ENCODE measurements at regions not wholly inside any gene's neighbourhood (a gene's known extent, or its start where the extent isn't known, plus 50 kb on each side); places are given as distances from the start of the nearest gene placed in this dataset.
A peak's percentile ranks its signal among the peaks of the same experiment; 100 is the strongest.
"Not testable (repeated sequence)": the region's sequence is repeated elsewhere in the genome, so short reads cannot be mapped to it uniquely, and the experiment has no call there.

DNA sequence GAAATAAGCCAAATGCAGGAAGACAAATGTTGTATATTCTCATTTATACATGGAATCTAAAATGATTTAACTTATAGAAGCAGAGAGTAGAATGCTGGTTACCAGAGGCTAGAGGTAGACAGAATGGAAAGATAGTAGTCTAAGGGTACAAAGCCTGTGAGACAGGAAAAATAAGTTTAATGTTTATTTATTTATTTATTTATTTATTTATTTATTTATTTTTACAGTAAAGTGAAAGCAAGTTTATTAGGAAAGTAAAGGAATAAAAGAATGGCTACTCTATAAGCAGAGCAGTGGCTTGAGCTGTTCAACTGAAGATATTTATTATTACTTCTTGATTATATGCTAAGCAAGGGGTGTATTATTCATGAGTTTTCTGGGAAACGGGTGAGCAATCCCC lies 203.2 kb downstream of the LAS1L start:
- no peak for DNase-seq

DNA sequence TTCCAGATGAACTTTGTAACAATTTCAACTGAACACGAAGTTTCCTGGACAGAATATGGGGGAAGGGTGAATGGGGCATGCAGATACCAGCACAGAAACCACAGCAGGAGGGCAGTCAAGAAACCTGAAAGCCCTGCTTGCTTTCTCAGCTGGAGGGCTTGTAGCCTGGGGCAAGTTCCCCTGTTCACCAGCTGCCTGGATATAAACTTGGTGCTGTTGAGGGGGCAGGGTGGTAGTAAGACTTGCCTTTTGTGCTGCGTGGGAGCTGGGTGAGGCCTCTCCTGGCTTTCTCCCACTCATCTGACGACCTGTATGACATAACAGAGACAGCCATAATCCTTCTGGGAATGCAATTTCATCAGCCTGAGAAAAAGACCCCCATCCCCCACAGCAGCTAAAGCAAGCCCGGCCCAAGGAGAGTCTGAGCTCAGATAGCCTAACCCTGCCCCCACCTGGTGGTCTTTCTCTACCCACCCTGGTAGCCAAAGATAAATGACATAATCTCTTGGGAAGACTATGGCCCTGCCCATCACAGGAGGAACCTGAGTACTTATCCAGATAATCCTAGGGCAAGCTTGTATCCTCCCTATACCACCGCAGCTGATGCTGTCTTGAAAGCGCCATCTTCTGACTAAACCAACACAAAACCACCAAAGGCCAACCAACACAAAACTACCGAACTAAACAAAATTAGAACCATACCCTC lies 234.3 kb downstream of the LAS1L start:
- DNase-seq = no peak

DNA sequence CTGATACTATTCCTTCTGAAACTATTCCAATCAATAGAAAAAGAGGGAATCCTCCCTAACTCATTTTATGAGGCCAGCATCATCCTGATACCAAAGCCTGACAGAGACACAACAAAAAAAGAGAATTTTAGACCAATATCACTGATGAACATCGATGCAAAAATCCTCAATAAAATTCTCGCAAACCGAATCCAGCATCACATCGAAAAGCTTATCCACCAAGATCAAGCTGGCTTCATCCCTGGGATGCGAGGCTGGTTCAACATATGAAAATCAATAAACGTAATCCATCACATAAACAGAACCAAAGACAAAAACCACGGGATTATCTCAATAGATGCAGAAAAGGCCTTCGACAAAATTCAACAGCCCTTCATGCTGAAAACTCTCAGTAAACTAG lies 251.7 kb downstream of the LAS1L start:
- not testable (repeated sequence) for DNase-seq

DNA sequence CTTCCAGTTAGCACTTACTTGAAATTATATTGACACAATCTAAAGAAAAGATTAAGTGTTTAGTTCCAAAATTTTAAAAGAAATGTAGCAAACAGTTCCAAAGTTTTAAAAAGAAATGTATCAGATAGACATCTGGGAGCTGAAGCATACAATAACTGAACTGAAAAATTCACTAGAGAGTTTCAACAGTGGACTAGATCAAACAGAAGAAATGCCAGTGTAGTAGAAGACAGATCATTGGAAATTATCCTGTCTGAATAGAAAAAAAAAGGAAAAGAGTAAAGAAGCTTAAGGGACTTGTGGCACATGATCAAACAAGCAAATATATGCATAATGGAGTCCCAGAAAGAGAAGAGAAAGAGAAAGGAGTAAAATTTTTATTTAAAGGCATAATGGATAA lies 261.4 kb downstream of the LAS1L start:
- DNase-seq = no peak

DNA sequence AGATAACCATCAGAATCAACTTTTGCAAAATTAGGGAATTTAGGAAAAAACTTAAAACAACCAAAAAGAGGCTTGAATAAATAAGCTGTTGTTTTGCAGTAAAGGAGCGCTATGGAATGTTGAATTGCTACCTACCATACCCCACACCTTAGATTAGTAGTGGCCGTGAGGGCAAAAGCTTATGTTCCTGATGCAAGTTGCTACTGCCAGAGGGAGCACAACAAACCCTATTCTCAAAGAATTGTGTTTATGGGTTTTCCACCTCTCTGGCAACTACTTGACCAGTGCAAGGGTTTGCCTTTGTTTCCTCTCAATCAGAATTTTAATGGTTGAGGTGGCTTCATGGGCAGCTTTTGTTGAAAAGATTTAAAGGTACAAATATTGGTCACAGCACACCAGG lies 268.1 kb downstream of the LAS1L start:
- no peak for DNase-seq

DNA sequence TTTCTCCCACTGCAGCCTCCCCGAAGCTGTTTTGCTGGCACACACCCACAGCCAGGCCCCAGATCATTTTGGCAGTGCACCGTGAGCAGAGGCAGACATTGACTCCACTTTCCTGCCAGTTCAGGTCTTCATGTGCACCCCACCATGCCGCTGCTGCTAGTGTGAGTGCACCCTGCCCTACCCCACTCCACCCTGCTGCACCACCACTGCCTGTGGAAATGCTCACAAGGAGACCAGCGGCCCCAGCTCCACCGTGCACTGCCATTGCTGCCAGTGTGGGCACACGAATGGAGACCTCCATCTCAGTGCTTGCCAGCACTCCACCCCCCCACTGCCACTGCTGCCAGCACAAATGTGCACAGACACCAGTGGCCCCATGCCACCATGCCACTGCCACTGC lies 277.6 kb upstream of the ZC4H2 start:
- no peak for DNase-seq

DNA sequence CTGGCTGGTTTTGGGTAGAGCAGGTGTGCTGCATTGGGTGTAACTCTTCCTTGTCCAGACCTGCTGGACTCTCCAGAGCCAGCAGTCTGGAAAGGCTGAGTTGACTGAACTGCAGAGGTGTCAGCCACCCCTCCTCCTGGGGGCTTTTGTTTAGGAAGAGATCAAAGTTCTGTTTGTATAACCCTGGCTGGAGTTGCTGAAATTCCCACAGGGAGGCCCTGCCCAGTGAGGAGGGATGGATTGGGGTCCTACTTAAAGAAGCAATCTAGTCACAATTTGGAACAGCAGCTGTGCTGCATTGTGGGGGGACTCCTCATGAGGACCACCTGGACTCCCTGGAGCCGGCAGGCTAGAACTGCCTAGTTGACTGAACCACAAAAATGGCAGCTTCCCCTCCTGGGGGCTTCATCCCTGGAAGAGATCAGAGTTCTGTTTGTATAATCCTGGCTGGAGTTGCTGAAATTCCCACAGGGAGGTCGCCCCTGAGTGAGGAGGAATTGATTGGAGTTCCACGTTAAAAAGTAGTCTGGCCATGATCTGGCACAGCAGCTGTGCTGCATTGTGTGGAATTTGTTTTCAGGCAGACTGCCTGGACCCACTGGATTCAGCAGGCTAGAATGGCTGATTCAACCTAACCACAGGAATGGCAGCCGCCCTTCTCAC lies 264.9 kb upstream of the ZC4H2 start:
- no peak for DNase-seq

DNA sequence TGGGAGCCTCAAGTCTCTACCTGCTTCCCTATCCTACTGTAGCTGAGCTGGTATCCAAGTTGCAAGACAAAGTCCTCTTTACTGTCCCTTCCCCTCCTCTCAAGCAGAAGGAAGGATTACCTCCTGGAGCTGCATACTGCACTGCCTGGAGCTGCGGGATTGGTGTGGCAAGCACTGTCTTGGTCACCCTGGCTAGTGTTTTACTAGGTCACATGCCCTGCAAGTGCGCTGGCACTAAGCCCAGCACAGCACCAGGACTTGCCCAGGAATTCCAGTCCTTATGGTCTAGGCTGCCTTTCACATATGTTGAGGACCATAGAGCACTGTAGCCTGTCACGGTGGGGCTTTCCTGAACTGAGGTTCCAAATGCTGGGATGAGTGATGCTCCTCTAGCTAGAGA lies 227.3 kb upstream of the ZC4H2 start:
- DNase-seq = no peak

DNA sequence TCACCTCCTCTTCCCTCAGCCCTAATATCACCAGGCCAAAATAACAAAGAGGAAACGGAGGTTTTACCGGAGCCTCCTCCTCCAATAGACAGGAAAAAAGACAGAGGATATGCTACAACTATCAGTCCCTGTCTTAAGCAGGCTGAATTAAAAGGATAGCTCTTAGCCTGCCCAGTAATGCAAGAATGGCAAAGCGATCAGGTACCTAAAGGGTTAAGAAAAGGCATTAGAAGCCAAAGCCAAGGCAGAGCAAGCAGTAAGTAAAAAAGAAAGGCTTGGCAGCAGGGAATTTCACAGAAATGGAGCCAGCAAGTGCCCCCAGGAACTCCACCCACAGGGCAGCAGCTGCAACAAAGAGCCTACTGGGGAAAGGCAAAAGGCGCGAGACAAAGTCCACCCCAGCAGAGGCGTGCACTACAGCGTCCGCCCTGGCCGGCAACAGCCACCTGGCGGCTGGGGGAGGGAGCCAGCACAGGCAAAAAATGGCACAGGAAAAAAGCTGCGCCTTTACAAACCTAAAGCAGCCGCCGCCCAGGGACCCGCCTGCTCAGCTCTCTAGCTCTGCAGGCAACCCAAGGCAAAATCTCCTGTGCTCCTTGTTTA lies 220.6 kb upstream of the ZC4H2 start:
- DNase-seq = no peak

DNA sequence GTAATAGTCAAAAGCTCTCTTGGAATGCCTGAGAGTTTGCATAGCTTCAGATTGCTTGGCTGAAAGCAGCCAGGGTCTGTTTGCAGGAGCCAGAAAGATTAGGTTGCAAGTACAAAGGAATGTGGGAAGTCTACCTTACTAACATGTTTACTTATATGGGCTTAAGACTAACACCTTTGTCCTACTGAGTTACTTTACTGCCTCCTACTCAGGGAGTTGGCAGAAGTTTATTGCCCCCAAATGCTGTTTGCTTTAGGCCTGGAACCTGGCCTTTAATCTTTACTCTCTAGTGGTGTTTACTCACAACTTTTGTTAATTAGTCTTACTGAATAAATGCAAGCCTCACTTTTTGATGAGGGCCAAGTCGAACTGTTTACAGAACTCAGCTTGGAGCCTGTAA lies 219.4 kb upstream of the ZC4H2 start:
- no peak for DNase-seq

DNA sequence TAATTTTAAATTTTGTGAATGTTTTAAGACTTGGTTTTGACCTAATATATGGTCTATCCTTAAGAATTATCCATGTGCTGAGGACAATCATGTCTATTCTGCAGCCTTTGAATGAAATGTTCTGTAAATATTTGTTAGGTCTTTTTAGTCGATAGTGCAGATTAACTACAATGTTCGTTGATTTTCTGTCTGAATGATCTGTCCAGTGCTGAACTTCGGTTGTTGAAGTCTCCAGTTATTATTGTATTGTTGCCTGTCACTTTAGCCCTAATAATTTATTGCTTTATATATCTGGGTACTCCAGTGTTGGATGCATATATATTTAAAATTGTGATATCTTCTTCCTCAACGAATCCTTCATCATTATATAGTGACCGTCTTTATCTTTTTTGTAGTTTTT lies 218.3 kb upstream of the ZC4H2 start:
- no peak for DNase-seq

DNA sequence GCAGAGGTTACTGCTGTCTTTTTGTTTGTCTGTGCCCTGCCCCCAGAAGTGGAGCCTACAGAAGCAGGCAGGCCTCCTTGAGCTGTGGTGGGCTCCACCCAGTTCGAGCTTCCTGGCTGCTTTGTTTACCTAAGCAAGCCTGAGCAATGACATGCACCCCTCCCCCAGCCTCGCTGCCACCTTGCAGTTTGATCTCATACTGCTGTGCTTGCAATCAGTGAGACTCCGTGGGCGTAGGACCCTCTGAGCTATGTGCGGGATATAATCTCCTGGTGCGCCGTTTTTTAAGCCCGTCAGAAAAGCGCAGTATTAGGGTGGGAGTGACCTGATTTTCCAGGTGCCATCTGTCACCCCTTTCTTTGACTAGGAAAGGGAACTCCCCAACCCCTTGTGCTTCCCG lies 187.1 kb upstream of the ZC4H2 start:
- not testable (repeated sequence) for DNase-seq

DNA sequence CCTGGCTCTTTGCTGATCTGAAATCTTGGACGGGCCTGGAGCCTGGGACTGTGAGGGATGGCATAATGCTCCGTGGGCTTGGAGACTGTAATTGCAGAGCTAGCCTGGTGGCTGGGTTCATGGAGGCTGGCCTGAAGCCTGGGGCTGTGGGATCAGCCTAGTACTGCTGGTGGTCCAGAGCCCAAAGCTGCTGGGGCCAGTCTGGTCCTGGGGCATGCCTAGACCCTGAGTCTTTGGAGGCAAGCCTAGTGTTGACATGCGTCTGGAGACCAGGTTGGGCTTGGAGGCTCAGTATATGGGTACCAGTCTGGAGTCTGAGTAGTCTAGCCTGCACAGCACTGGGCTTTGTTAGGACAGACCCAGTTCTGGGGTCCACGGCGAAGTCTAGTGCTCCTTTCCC lies 172.0 kb upstream of the ZC4H2 start:
- DNase-seq = no peak

DNA sequence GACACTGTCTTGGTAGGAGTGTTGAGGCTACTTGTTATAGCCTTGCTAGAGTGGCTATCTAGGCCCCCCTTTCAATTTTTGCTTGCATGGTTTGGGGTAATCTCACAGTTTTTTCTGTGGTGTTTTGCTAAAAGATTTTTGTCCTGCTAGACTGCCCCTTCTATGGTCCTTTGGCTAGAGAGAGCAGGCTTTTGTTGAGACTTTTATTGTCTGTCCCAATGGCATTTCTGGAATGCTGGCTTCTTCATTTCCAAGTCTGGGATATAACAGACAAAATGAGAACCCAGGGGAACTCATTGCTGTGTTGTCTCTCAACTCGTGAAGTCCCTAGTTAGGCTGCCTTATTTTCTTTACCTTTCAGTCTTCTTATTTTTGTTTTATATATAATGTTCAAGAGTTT lies 160.2 kb upstream of the ZC4H2 start:
- no peak for DNase-seq

DNA sequence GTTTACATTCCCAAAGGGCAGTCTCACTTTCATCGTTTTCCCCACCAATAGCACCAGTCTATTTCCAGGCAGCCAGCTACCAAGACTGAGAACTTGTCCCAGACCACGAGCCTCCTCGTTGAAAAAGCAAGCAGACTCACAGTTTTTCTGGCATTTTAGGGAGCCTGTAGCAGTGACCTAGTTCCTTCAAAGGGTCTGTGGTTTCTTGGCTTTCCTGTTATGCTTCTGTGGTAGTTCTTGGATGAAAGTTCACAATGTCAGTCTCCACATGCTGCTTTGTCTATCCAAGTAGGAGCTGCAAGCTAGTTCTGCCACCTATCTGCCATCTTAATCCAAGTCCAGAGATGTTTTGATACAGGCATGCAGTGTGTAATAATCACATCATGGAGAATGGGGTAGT lies 151.6 kb upstream of the ZC4H2 start:
- DNase-seq = no peak

DNA sequence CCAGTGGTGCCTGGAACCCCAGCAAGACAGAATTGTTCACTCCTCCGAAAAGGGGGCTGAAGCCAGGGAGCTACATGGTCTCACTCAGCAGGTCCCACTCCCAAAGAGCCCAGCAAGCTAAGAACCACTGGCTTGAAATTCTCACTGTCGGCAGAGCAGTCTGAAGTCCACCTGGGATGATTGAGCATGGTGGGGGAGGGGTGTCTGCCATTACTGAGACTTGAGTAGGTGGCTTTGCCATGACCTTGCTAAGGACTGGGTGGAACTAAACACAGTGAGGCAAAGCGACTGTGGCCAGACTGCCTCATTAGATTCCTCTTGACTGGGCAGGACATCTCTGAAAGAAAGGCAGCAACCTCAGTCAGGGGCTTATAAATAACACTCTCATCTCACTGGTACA lies 122.6 kb upstream of the ZC4H2 start:
- no peak for DNase-seq

DNA sequence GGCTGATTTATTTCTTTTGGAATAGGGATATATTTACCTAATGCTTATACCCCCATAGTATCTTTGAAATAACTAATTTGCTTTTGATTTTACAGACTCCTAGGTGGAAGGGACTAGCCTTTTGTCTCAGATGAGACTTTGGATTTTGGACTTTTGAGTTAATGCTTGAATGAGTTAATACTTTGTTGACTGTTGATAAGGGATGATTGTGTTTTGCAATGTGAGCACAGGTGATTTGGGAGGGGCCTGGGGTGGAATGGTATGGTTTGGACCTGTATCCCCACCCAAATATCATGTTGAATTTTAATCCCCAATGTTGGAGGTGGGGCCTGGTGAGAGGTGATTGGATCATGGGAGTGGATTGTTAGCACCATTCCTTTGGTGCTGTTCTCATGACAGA lies 117.4 kb upstream of the ZC4H2 start:
- DNase-seq = no peak

DNA sequence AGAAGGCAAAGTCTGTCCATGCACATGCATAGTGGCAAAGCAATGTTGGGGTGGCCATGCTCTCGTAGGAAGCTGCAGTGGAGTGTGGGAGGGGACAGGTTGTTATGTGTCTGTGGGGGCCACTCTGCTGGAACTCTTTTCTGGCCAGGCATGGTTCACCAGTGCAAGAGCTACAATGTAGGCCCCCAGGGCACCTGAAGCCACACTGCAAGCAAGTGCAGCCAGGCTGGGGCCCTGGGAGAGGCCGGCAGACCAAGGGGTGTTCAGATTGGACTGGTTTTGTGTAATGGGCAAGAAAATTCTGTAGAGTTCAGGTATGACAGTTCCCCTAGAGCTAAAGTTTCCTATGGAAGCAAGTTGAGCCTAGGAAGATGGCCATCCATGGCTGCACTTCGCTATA lies 97.0 kb upstream of the ZC4H2 start:
- no peak for DNase-seq

DNA sequence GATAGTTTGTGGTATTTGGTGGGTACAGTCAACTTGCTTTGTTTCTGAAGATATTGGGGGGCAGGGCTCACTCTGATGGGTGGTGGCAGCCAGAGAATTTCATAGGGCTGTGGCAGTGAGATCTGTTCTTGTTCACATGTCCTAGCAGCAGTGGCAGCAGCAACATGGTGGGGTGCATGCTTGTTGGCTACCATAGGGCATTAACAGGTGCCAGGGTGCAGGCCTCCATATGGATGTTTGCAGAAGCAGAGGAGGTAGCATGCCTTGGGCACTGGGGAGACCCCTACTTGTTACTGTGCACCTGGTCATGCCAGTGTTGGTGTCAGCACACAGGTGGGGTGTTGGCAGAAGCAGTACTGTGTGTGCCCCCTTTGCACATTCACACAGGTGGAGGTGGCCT lies 96.3 kb upstream of the ZC4H2 start:
- DNase-seq = no peak

DNA sequence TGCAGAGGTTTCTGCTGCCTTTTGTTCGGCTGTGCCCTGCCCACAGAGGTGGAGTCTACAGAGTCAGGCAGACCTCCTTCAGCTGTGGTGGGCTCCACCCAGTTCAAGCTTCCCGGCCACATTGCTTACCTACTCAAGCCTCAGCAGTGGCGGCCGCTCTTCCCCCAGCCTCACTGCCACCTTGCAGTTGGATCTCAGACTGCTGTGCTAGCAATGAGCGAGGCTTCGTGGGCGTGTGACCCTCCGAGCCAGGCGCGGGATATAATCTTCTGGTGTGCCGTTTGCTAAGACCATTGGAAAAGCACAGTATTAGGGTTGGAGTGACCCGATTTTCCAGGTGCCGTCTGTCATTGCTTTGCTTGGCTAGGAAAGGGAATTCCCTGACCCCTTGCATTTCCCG lies 82.4 kb upstream of the ZC4H2 start:
- DNase-seq = not testable (repeated sequence)

DNA sequence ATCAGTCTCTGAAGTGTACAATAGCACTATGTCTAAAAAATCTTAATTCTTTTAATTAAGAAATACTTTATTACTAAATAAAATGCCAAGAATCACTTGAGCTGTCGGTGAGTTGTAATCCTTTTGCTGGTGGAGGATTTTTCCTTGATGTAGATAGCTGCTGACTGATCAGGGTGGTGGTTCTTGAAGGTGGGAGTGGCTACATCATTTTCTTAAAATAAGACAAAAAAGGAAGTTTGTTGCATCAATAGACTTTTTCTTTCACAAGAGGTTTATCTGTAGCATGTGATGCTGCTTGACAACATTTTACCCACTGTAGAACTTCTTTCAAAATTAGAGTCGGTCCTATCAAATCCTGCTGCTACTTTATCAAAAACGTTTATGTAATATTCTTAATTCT lies 68.8 kb upstream of the ZC4H2 start:
- DNase-seq = no peak

DNA sequence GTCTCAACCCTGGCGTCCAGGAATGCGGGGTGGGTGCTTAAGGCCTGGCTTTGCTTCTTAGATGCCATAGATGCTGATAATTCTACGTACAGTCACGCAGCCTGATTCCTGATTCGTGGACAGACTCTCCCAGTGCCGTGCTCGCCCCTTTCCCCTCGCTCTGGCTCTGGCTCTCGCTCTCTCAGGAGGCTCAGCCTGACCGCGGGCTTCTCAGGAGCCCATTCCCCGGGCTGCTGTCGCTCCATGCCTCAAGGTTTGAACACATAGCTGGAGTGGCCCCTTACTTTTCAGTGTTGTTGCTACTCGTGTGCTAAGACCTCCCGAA lies 59.2 kb upstream of the ZC4H2 start:
- DNase-seq = peak; percentile 0

DNA sequence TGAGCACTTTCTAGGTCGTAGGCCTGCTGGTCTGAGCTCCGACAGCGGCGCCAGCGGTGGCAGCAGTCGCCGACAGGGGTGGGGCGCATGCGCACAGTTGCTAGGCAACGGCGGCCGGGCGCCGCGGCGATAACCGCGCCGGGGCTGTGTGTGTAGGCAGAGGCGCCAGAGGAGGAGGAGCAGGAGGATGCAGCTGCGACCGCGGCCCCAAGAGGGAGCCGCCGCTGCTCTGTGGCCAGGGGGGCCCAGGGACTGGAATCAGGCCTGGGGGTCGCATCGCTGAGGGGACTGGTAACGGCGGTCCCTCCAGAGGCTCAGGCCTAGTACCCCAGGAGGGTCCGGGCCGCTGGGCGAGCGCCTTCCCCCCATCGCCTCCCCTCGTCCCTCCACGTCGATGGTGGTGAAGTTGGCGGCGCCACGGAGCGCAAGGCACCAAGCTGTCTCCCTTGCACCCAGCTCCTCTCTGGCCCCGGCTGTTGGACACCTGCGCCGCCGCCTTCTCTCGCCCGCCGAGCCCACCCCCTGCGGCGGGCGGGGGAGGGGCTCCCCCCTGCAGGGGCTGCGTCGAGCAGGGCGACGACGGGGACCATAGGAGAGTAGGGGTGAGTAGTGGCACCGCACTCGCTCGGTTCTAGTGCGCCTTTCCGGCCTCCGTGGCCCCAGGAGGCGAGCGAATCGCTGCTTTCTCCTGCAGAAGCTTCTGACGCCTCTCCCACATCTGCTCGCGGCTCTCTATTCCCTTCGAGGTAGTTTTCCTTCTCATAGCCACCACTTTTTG lies 58.6 kb upstream of the ZC4H2 start, which contains the start of gene ZC3H12B:
ZC3H12B (plus strand) TSS at position 159 of the 778 bp plus-strand sequence.
- DNase-seq = peak; percentile 38

DNA sequence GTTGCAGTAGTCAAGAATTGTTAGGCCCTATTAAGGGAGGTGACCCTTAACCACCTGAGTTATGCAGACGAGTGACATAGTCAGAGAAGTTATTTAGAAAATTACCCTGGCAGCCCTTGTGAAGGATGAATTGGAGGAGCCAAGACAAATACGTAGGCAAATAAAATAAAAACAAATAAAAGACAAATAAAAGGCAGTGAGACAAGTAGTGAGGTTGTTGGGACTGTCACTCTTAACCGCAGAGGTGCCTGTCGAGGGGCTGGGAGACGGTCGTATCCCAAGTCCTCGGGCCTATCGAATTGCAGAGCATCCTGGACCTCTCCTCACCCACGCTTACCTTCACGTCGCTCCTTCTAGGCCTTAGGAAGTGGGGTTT lies 58.0 kb upstream of the ZC4H2 start:
- DNase-seq = peak; percentile 38
